RWPE1 (cell line): ENCODE measurements at regions not wholly inside any gene's neighbourhood (a gene's known extent, or its start where the extent isn't known, plus 50 kb on each side); places are given as distances from the start of the nearest gene placed in this dataset.

Source experiments
- CTCF ChIA-PET: fragments of 350-600 bp; sonication (Branson Sonifier 250); formaldehyde crosslinking; extraction: SDS; loops from one replicate; lab custom pipeline; 2021; lab: Yijun Ruan, JAX
- POLR2A ChIA-PET: fragments of 400-600 bp; formaldehyde crosslinking; extraction: SDS; loops from one replicate; lab custom pipeline; 2020; ENCODE audit warnings: antibody characterized with exemption; ENCODE audit not compliant: low non-redundant PET; lab: Yijun Ruan, JAX
- DNase-seq: peaks from one replicate; pipeline ENCODE4 v3.0.0; 2012; ENCODE audit warnings: low spot score
- H3K27ac ChIP-seq: fragments of 450-650 bp; 2 replicates; pipeline ENCODE4 v1.5.1; 2017
- TF ChIP-seq, protein P1 (sequence below): fragments of 450-650 bp; conservative IDR thresholded peaks from 2 replicates; pipeline ENCODE4 v1.5.1; 2017; ENCODE audit warnings: low read depth, mild to moderate bottlenecking

DNA sequence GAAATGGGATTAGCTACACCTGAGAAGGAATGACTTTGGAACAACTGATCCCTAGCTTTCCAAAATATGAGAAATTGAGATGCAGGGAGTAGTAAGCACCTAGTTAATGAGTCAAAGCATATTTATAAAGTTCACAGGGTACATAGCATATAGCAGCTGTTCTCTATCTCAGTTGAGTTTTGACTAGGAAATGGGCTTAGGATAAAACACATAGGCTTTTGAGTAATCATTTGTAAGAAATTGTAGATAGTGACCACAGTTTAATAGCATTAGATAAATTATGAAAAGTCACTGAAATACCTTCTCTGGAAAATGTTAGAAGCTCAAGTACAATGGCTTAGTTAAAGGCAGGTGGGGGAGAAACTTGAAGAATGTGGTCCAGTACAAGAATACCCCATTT, 444.7 kb upstream of the TNP1 start:
- DNase-seq = no peak
- CTCF ChIA-PET = interaction anchor here (0.6 kb wide), 1 partner anchor 24 kb away, joined by 3 read pairs; no protein-coding TSS in a partner anchor
- TF ChIP-seq, protein P1, sequence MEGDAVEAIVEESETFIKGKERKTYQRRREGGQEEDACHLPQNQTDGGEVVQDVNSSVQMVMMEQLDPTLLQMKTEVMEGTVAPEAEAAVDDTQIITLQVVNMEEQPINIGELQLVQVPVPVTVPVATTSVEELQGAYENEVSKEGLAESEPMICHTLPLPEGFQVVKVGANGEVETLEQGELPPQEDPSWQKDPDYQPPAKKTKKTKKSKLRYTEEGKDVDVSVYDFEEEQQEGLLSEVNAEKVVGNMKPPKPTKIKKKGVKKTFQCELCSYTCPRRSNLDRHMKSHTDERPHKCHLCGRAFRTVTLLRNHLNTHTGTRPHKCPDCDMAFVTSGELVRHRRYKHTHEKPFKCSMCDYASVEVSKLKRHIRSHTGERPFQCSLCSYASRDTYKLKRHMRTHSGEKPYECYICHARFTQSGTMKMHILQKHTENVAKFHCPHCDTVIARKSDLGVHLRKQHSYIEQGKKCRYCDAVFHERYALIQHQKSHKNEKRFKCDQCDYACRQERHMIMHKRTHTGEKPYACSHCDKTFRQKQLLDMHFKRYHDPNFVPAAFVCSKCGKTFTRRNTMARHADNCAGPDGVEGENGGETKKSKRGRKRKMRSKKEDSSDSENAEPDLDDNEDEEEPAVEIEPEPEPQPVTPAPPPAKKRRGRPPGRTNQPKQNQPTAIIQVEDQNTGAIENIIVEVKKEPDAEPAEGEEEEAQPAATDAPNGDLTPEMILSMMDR = no peak
- no peak overlapping the region for H3K27ac ChIP-seq
- POLR2A ChIA-PET = no interaction called here

DNA sequence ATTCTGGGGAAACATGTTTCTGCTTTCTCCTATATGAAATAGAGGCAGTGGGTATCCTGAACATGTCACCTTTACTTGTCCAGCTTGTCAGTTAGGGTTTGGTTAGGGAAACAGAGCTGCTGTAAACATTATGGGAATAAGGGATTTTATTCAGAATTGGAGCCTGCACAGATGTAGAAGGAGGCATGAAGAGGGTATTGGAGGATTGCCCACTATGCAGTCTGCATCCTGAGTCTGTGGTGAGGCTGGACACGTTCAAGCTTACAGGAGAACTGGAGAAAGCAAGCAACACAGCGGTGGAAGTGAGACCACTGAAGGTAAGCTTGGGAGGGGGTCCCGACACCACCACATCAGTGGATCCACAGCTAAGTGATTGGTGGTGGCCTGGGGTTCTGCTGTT, 443.0 kb upstream of the TNP1 start:
- CTCF ChIA-PET = no interaction called here
- no peak for DNase-seq
- TF ChIP-seq, protein P1 = no peak
- POLR2A ChIA-PET = no interaction called here
- H3K27ac ChIP-seq = no peak overlapping the region

DNA sequence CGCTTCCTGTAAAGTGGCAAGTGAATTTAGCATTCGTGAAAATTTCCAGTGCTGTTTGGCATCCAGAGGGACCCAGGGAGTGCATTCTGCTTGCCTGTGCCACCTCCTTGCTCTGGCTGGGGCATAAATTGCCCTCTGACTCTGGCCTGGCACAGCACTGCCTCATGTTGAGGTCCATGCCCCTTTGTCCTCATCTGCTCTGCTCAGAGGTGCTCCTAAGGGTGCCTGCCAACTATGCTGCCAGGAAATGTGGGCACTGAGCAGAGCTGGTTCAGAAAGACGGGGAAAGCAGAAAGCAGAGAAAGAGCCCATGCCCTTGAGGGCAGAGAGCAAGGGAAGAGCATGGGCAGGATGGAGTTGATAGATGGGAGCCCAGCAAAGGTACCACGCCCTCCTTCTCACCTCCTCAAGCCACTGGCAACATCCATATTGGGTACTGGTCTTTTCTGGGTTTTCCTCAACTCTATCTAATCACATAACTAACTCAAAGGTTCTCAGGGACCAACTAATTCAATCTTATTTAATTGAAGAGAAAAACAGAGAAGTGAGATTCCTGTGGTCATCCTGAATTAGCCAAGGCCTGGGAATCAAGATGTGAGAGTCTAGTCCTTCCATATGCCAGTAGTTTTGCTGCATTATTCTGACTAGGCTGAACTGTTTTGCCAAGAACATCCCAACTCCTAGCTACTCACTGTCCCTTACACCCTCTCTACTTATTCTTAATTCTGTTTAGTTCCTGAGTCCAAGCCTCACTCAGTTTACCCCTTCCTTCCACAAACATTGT, 441.5 kb upstream of the TNP1 start:
- TF ChIP-seq, protein P1 = no peak
- POLR2A ChIA-PET = no interaction called here
- no peak for DNase-seq

DNA sequence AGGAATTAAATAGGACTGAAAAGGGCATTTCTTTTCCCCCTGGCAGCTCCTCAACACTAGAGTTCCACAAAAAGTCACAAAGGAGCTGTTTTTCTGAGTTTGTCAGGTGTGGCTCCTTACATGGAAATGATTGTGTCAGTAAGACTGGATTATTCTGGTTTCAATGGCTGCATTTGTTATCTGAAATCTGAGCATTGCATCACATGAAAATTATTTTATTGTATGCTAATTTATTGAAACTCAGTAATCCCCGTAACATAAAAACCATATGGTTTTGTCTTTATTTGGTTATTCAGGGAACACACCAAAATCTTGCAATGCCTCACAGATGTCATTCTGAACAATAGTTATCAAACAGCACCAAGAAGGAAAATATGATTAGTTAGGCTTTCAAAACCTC, 439.7 kb upstream of the TNP1 start:
- H3K27ac ChIP-seq = no peak overlapping the region
- ChIA-PET CTCF (interaction anchor here (0.6 kb wide), 1 partner anchor 34 kb away, joined by 3 read pairs; no protein-coding TSS in a partner anchor), POLR2A (no interaction called here)
- TF ChIP-seq, protein P1 = no peak
- DNase-seq = no peak

More for the DNA sequence above, 441.5 kb upstream of the TNP1 start:
- CTCF ChIA-PET = no interaction called here
- no peak overlapping the region for H3K27ac ChIP-seq

DNA sequence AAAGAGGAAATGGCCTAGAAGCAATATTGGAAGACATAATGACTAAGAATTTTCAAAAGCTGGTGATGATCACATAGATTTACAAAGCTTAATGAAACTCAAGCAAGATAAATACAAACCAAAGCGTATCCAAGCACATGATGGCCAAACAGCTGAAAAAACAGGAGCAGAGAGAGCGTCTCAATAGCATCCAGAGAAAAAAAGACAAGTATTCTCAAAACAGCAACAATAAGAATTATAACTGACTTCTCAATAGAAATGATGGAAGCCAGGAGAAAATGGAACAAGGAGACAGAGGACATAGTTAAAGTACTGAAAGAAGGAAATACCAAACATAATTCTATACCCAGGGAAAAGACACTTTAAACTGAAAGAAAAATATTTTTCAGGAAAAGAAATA, 437.2 kb upstream of the TNP1 start:
- POLR2A ChIA-PET = no interaction called here
- no peak for DNase-seq
- CTCF ChIA-PET = no interaction called here
- H3K27ac ChIP-seq = no peak overlapping the region
- TF ChIP-seq, protein P1 = no peak

DNA sequence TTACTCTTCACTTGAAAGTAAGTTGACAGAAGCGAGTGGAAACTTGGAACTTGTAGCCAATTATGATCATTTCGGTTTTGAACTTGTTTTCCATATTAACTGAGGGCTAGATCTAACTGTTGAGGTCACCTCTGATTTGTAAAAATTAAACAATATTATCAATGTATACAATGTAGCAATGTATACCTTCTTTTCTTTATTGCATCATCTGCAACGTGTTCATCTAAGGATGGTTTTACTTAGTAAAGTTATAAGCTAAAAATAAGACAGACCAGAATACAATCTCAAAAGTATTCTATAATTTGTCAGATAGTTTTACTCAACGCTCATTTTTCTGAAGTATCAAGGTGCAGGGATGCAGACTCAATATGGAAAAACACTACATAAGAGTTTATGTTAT, 435.0 kb upstream of the TNP1 start:
- CTCF ChIA-PET = no interaction called here
- POLR2A ChIA-PET = no interaction called here
- TF ChIP-seq, protein P1 = no peak

More for the DNA sequence above, 435.0 kb upstream of the TNP1 start:
- H3K27ac ChIP-seq = no peak overlapping the region
- no peak for DNase-seq
